ENCODE measurements at regions not wholly inside any gene's neighbourhood (a gene's known extent, or its start where the extent isn't known, plus 50 kb on each side); places are given as distances from the start of the nearest gene placed in this dataset.

DNA sequence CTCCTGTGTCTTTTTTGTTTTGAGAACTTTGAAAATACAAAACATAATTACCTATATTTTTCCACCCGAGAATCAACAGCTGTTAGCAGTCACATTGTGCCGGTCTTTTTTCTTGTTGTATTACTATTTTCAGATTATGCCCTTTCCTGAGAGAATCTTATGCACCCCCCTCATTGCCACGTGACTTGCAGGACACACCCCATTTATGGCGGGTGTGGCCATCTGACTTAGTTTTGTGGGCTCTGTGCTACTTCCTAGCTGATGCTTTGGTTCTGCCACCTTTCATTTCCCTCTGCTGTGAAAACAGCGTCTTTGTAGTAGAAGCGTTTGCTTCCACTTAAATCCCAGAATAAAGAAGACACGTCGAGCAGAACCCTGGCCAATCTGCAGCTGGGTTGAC, 82.8 kb upstream of the SOX13 start:
- TF ChIP-seq POLR2A (IDR thresholded peaks at IDR 0.05): no peak
- TF ChIP-seq, protein P1, sequence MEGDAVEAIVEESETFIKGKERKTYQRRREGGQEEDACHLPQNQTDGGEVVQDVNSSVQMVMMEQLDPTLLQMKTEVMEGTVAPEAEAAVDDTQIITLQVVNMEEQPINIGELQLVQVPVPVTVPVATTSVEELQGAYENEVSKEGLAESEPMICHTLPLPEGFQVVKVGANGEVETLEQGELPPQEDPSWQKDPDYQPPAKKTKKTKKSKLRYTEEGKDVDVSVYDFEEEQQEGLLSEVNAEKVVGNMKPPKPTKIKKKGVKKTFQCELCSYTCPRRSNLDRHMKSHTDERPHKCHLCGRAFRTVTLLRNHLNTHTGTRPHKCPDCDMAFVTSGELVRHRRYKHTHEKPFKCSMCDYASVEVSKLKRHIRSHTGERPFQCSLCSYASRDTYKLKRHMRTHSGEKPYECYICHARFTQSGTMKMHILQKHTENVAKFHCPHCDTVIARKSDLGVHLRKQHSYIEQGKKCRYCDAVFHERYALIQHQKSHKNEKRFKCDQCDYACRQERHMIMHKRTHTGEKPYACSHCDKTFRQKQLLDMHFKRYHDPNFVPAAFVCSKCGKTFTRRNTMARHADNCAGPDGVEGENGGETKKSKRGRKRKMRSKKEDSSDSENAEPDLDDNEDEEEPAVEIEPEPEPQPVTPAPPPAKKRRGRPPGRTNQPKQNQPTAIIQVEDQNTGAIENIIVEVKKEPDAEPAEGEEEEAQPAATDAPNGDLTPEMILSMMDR (IDR thresholded peaks at IDR 0.05): no peak
